Smooth muscle cell (in vitro differentiated cells): ENCODE measurements at regions not wholly inside any gene's neighbourhood (a gene's known extent, or its start where the extent isn't known, plus 50 kb on each side); places are given as distances from the start of the nearest gene placed in this dataset.

Experiments
- DNase-seq: peaks from one replicate; lab custom pipeline; 2025; ENCODE audit not compliant: unreplicated experiment; lab: John Stamatoyannopoulos, UW
- H2AFZ ChIP-seq: fragments of 200-600 bp; sonication (generic); 2 replicates; pipeline ENCODE4 v1.6.0; 2016; ENCODE audit warnings: antibody characterized with exemption, low read depth, mild to moderate bottlenecking
- H3F3A ChIP-seq: fragments of 200-600 bp; sonication (generic); 2 replicates; pipeline ENCODE4 v1.6.0; 2017; ENCODE audit warnings: antibody characterized with exemption, low read depth
- H3K27ac ChIP-seq: fragments of 200-600 bp; sonication (generic); 2 replicates; pipeline ENCODE4 v1.5.1; 2016; ENCODE audit warnings: low read depth, mild to moderate bottlenecking
- H3K27me3 ChIP-seq: fragments of 200-600 bp; sonication (generic); 2 replicates; pipeline ENCODE4 v1.6.1; 2016; ENCODE audit warnings: low read depth, mild to moderate bottlenecking
- H3K36me3 ChIP-seq: fragments of 200-600 bp; sonication (generic); 2 replicates; pipeline ENCODE4 v1.5.1; 2016; ENCODE audit warnings: low read depth
- H3K4me1 ChIP-seq: fragments of 200-600 bp; sonication (generic); 2 replicates; pipeline ENCODE4 v1.5.1; 2016; ENCODE audit warnings: low read depth
- H3K4me2 ChIP-seq: fragments of 200-600 bp; sonication (generic); 2 replicates; pipeline ENCODE4 v1.6.0; 2016; ENCODE audit warnings: mild to moderate bottlenecking
- H3K4me3 ChIP-seq: fragments of 200-600 bp; sonication (generic); 2 replicates; pipeline ENCODE4 v1.5.1; 2016; ENCODE audit warnings: mild to moderate bottlenecking
- H3K79me2 ChIP-seq: fragments of 200-600 bp; sonication (generic); 2 replicates; pipeline ENCODE4 v1.6.0; 2016; ENCODE audit warnings: low read depth, mild to moderate bottlenecking
- H3K9ac ChIP-seq: fragments of 200-600 bp; sonication (generic); 2 replicates; pipeline ENCODE4 v1.6.0; 2016; ENCODE audit warnings: low read depth
- H3K9me3 ChIP-seq: fragments of 200-600 bp; sonication (generic); replicated peaks from 2 replicates; pipeline ENCODE4 v1.5.1; 2016; ENCODE audit warnings: low read depth
- H4K20me1 ChIP-seq: fragments of 200-600 bp; sonication (generic); 2 replicates; pipeline ENCODE4 v1.6.0; 2016; ENCODE audit warnings: low read depth
- WGBS: methylation state at CpG from one replicate; pipeline ENCODE4 v1.1.7; 2016; ENCODE audit warnings: low lambda C conversion rate; 5-methylcytosine and 5-hydroxymethylcytosine counted together
- TF ChIP-seq, protein P1 (sequence below): fragments of 200-600 bp; sonication (generic); IDR thresholded peaks from 2 replicates; pipeline ENCODE4 v1.5.1; 2017; ENCODE audit warnings: borderline replicate concordance, mild to moderate bottlenecking, antibody characterized with exemption; ENCODE audit not compliant: insufficient read depth, poor library complexity, severe bottlenecking

DNA sequence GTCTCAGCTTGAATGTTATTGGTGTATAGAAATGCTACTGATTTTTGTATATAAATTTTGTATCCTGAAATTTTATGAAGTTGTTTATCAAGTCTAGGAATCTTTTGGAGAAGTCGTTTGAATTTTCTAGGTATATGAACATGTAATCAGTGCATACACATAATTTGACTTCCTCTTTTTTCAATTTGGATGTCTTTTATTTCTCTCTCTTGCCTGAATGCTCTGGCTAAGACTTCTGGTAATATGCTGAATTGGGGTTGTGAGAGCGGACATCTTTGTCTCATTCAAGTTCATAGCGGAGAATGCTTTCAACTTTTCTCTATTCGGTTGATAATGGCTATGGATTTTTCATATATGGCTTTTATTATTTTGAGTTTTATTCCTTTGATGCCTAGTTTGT lies 100.9 kb upstream of the MCTP2 start:
- peaks cover 28% of the 10 kb centered on the region for H3K27me3 ChIP-seq
- DNase-seq = no peak
- no peaks in the 10 kb centered on the region for H3K4me1 ChIP-seq
- H4K20me1 ChIP-seq = no peaks in the 10 kb centered on the region
- no peaks in the 10 kb centered on the region for H3K79me2 ChIP-seq
- WGBS = 92% methylated on average over 4 of the region's 4 CpGs
- H3K9ac ChIP-seq = no peak overlapping the region
- no peaks in the 10 kb centered on the region for H3F3A ChIP-seq
- no peak overlapping the region for H3K27ac ChIP-seq
- H3K36me3 ChIP-seq = no peaks in the 10 kb centered on the region
- H2AFZ ChIP-seq = no peak overlapping the region
- no peaks in the 10 kb centered on the region for H3K9me3 ChIP-seq
- H3K4me3 ChIP-seq = no peak overlapping the region
- H3K4me2 ChIP-seq = no peak overlapping the region
- TF ChIP-seq, protein P1, sequence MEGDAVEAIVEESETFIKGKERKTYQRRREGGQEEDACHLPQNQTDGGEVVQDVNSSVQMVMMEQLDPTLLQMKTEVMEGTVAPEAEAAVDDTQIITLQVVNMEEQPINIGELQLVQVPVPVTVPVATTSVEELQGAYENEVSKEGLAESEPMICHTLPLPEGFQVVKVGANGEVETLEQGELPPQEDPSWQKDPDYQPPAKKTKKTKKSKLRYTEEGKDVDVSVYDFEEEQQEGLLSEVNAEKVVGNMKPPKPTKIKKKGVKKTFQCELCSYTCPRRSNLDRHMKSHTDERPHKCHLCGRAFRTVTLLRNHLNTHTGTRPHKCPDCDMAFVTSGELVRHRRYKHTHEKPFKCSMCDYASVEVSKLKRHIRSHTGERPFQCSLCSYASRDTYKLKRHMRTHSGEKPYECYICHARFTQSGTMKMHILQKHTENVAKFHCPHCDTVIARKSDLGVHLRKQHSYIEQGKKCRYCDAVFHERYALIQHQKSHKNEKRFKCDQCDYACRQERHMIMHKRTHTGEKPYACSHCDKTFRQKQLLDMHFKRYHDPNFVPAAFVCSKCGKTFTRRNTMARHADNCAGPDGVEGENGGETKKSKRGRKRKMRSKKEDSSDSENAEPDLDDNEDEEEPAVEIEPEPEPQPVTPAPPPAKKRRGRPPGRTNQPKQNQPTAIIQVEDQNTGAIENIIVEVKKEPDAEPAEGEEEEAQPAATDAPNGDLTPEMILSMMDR = no peak

DNA sequence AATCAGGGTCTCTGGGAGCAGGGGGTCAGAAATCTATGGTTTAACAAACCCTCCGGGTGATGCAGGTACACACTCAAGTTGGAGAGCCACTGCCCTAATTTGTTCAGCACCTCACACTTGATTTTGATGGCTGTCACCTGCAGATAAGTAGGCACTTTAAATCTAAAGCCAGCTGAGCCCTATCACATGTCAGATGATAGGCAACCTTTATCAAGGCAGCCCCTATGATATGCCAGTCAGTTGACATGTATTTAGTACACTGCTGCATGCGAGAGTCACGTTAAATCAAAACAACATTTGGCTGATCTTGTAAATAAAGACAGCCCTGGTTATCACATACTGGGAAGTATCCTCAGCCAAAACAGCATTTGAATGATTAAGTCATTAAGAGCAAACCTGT lies 104.4 kb upstream of the MCTP2 start:
- no peak overlapping the region for H2AFZ ChIP-seq
- DNase-seq = no peak
- H3K27ac ChIP-seq = no peak overlapping the region
- no peaks in the 10 kb centered on the region for H4K20me1 ChIP-seq
- H3K4me1 ChIP-seq = no peaks in the 10 kb centered on the region
- no peak overlapping the region for H3K4me3 ChIP-seq
- H3F3A ChIP-seq = no peaks in the 10 kb centered on the region
- H3K27me3 ChIP-seq = peaks cover 31% of the 10 kb centered on the region
- H3K9ac ChIP-seq = no peak overlapping the region
- H3K79me2 ChIP-seq = no peaks in the 10 kb centered on the region
- no peak overlapping the region for H3K4me2 ChIP-seq
- no peaks in the 10 kb centered on the region for H3K9me3 ChIP-seq
- WGBS = 93% methylated on average over 3 of the region's 3 CpGs
- TF ChIP-seq, protein P1 = no peak
- H3K36me3 ChIP-seq = no peaks in the 10 kb centered on the region

DNA sequence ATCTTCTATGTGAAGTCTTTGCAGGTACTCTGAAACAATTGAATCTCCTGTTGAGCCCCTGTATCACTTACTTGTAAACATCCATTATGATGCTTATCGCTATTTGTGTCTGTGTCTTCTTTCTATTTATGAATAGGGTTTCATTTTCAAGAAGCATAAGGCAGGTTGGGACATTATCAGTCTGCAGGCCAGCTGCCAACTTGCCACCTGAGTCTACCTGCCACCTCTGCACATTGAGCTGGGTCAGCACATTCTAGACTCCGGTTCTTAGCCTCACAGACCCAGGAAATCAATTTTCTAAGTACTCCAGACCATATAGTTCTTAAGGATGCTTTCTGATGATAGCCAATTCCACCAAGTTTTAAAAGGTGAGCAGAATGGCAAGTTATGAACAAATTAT lies 105.7 kb upstream of the MCTP2 start:
- Histone ChIP-seq H3K4me2 (no peak overlapping the region), H3K36me3 (no peaks in the 10 kb centered on the region), H3K79me2 (no peaks in the 10 kb centered on the region), H3K27ac (no peak overlapping the region), H3K9ac (no peak overlapping the region), H3K4me3 (no peak overlapping the region), H3K27me3 (peaks cover 23% of the 10 kb centered on the region), H3K9me3 (no peaks in the 10 kb centered on the region), H4K20me1 (no peaks in the 10 kb centered on the region), H3K4me1 (no peaks in the 10 kb centered on the region), H2AFZ (no peak overlapping the region), H3F3A (no peaks in the 10 kb centered on the region)
- TF ChIP-seq, protein P1 = no peak
- 88% methylated on average over 2 of the region's 2 CpGs for WGBS
- DNase-seq = no peak

DNA sequence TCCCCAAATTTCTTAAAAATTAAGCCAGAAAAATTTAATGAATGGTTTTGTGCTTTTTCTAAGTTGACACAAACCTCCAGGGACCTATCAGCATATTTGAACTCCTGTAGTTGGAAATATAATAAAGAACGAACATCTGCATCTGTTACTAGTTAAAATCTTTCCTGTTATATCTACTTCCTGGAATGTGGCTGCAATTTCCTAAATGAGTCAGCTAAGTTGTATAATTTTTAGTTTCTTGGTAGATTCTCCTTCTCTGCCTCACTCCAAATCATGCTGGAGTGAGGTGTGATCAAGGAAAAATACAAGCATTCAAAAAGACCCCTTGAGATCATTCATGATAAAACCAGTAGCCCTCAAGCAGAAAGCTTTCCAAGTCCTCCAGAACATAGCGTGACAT lies 106.2 kb upstream of the MCTP2 start:
- no peaks in the 10 kb centered on the region for H3K79me2 ChIP-seq
- DNase-seq = no peak

More for the DNA sequence above, 106.2 kb upstream of the MCTP2 start:
- no peaks in the 10 kb centered on the region for H3K4me1 ChIP-seq
- H4K20me1 ChIP-seq = no peaks in the 10 kb centered on the region
- no peaks in the 10 kb centered on the region for H3F3A ChIP-seq
- no peaks in the 10 kb centered on the region for H3K9me3 ChIP-seq
- 79% methylated on average over 2 of the region's 2 CpGs for WGBS
- H3K27me3 ChIP-seq = peaks cover 18% of the 10 kb centered on the region
- no peak overlapping the region for H2AFZ ChIP-seq
- H3K4me2 ChIP-seq = no peak overlapping the region
- no peak overlapping the region for H3K27ac ChIP-seq
- H3K36me3 ChIP-seq = no peaks in the 10 kb centered on the region
- no peak overlapping the region for H3K9ac ChIP-seq
- TF ChIP-seq, protein P1 = no peak
- no peak overlapping the region for H3K4me3 ChIP-seq
